NAMALWA (cell line): ENCODE measurements at regions not wholly inside any gene's neighbourhood (a gene's known extent, or its start where the extent isn't known, plus 50 kb on each side); places are given as distances from the start of the nearest gene placed in this dataset.

ENCODE experiments used
- DNase-seq: peaks from one replicate; pipeline ENCODE4 v3.0.0-alpha.2; 2015; ENCODE audit warnings: low spot score

DNA sequence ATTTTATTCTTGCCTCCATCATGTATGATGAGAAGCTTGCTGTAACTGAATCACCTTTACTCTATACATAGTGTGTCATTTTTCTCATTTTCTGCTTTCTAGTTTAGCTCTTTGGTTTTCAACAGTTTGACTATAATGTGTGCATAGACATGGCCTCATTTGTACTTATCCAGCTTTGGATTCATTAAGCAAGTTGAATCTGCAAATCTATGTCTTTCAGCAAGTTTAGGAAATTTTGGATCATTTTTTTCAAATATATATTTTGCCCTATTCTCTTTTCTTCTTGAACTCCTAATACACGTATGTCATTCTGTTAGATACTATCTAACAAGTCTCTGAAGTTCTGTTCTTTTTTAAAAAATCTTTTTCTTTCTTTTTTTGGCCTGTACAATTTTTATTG is 57.8 kb downstream of the PRLHR start:
- no peak for DNase-seq

DNA sequence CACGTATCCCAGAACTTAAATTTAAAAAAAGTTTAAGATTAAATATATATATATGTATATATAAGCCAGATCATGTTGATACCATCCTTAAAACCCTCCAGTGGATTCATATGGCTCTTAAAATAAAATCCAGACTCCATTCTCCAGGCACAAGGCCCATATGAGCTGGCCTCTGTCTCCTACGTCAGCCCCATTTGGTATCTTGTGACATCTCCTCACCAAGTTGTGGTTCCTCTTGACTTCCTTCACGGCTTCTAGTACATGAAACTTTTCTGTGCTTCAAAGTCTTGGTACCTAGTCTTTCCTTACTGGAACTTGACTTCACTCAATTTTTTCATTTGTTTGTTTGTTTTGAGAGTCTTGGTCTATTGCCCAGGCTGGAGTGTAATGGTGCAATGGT is 61.3 kb downstream of the PRLHR start:
- DNase-seq: no peak

DNA sequence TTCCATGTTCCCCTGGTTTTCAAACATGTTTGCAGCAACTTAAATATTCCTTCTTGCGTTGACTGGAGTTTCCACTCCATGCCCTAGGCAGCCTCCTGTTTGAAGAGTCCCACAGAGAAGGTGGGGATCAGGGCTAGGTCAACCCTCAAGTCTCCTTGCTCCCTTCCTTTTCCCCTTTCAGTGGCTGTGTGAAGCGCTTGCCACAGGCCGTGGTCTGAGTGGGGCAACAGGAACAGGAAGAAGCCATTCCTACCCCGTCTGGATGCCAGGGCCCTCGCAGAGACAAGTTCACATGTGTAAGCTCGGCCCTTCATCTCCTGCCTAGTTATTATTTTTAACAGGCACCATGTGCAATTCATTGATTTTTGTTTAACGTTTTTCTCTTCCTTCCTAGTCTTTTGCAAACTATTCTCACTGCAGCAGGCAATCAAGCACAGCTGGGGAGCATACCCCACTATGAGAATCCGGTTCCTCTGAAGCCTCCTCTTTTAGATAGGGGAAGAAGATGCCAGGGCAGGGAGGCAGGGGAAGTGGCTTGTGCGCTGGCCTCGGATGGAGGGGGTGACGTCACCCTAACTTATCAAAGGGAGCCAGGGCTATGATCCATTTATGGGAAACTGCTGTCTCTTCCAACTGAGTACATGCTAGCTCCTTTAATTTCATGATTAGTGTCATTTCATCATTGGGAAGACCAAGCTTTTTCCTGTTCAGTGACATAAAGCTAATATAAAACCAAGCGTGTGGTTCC is 64.2 kb downstream of the PRLHR start:
- no peak for DNase-seq

DNA sequence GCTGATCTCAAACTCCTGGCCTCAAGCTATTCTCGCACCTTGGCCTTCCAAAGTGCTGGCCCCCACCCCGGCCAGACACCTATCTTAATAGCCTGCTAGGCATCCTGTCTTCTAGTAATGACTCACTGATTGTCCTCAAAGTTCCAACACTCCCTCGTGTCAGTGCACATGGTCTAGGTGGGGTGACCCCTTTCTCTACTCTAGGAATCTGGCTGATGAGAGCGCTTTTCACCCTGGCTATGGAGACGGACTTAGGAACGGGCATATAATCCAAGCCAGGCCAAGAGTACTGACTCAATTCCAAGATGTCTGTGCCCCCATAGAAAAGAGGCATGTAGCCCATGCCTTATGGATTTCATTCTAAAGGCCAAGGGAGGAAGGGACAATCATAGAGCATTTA is 67.0 kb downstream of the PRLHR start:
- DNase-seq: no peak

DNA sequence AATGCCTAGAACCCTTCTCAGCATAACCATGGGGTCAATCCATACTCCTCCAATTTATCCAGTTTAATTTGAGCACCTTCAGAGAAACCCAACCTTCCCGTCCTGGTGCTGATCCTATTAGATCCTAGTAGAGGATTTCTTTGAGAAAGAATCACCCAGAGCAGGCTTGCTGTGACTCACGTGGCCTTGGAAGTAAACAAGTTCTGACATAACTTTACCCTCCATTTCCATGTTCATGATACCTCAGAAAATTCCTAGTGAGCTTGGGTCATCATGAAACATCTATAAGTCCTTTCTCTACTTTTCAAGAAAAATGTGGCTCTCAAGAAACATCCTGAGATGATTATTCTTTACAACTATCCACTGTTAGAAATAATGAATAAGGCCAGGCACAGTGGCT is 71.7 kb downstream of the PRLHR start:
- DNase-seq: no peak

DNA sequence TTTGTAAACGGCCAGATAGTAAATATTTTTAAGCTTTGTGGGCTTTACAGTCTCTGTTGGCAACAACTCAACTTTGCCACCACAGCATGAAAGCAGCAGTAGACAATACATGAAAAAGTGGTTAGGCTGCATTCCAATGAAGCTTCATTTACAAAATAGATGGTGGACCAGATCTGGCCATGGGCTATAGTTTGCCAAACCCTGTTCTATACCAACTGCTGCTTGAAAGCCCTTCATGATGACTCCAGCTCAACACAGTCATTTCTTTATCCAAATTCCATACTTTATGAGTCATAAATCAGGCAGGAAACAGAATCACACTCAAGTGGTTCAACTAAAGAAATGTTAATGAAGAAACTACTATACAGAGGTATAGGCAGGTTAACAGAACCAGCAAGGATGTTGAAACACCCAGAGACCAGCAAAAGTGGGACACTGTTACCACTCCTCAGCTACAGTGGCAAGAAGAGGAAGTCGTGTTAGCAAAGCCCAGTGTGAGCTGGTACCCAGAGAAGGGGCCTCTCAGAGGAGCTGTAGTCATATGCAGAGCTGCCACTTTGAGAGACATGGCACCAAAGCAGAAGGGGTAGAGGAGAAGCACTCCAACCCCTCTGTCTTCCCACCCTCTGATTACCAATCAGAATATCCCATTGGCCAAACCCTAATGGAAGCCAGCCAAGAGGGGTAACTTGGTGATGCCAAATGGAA is 72.5 kb downstream of the PRLHR start:
- DNase-seq: no peak

DNA sequence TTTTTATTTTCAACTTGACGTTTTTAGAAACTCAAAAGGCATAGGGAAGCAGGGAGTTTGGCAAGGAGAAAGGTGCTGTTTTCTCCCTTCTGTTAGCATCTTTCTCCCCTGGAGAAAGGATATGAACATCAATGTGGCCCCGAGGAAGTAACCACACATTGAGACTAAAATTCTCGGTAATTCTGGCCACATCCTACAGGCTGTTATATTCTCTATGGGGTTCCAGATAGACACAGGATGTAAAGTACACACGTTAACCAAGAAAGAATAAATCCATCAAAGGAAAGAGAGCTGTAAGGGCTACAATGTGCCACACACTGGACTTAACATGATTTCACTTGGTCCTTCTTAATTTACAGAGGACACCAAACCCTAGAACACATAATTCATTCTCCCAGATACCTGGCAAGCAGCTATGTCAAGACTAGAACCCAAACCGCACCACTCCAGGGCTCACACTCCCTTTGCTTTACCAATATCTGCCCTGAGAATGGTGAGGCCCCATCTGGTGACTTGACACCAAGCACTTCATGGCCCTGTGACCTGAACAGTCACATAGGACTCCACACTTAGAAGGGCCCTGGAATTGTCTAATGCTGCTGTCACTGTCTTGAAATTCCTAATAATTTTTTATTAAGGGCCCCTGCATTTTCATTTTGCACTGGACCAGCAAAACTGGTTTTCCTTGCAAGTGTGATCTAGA is 73.9 kb downstream of the PRLHR start:
- no peak for DNase-seq

DNA sequence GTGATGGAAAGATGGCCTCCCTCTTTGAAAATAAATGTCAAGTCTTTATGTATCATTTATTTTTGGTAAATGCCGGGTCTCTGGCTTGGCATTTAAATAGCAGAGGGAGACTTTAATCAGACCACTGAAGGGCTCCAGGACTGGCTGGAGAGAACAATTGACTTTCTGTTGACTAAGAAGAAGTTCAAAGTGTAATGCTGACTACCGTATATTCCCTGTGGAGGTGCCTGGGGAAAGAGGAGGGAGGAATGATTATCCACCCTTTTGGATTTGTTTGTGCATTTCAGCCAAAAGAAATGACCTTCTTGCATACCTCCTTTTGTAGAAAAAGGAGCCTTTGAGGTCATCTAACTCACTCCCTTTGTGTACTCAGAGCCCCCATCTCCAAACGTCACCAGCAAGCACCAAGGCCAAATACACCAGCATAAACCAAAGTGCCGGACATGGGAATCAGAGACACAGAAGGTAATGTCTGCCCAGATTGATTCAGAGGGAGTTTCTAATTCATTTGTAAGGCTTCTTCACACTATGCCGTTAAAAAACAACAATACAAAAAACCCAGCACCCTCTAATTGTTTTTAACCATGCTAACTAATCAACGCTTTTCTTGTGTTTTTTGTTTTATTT is 75.2 kb downstream of the PRLHR start:
- no peak for DNase-seq

DNA sequence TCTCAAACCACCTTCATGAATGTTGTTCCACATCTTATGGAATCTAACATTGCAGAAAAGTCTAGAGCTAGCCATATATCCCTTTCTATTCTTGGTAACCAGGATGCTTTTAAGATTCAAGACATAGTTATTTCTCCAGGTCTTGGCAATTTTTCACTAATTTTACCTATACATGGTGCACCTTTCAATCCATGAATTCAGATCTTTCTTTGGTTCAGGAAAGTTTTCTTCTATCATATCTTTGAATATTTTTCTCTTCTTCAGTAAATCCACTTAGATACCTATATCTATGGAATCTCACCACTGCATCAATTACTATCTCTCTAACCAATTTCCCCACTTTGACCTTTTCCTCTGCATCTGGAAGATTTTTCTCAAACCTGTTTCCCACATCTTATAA is 77.4 kb downstream of the PRLHR start:
- DNase-seq: no peak

DNA sequence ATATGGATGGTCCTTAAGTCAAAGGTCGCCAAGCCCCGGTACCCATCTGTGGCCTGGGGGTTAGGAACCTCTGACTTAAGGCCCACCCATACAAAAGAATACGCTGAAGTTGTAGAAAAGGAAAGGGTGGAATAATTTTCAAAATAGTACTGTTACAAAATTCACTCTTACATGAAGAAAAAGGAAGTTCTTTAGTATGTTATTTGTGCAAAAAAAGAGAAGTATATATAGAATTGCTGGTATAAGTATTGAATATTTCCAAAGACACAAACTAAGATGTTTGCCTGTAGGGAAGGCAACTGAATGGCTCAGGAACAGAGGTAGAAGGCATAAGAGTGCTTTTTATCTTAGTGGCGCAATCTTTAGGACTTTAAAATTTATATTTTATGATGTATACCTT is 78.7 kb downstream of the PRLHR start:
- DNase-seq: no peak

DNA sequence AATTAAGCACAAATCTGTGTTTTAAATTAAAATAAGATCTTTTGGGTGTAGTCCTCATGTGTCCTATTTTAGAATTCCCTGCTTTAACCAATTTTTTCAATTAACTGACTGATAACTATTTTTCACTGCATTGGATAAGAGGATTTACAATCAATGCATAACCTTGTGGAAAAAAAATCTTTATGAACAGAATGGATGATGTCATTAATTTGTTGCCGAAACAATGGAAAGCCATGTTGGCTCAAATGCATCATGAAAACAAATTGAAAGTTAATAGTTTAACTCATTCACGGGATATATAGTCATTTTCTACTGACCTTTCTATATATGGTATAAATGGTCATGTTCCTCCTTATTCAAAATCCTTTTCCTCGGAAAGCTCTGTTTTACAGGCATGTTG is 82.3 kb downstream of the PRLHR start:
- DNase-seq: no peak

DNA sequence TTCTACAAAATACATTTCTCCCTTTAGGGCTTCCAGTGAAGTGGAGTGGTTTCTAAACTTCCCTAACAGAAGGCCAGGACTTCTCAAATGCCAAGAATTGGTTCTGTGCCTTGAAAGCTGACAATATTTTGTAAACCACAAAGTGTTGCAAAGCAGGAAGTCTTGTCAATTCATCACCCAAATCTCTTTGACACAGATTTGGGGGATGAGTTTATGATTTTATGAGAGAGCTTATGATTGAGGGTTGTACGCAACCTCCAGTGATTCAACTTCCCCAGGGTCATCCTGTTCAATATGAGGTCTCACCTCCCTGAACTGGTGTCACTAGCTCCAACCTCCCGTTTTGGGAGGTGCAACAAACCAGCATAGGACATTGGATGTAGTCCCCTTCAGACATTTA is 83.7 kb downstream of the PRLHR start:
- no peak for DNase-seq

DNA sequence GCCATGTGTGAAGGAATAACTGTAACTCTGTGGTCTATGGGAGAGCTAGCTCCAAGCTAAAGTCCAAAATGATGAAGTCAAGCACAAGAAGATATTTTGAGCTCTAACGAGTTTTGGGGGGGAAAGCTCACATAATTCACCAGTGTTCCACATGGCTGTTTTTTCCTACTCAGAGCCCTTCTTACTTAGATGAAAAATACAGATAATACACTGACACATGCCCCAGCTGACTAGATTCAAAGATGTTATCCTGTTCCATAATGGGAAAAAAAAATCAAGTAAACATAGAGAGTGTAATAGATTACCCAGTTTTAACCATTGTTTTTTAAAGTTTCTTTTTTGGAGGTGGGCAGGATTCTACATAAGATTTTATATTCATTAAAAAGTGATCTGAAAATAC is 86.6 kb downstream of the PRLHR start:
- DNase-seq: no peak

DNA sequence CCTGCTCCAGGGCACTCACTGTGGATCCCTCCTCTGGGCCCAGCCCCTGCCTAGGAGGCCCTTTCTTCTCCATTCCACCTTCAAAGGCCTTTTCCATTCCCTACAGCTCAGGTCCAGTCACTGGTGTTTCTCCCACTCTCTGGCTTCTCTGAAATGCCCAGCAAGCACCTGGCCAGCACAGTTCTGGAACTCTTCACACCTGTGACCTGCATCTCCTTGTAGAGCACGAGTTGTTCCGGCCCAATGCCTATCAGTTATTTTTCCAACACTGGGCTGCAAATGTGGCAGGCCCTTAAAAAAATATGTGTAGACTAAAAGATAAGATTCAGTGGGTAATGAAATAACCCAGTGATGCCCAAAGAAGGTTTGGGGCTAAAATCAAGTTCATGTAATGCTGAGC is 87.1 kb downstream of the PRLHR start:
- DNase-seq: no peak

DNA sequence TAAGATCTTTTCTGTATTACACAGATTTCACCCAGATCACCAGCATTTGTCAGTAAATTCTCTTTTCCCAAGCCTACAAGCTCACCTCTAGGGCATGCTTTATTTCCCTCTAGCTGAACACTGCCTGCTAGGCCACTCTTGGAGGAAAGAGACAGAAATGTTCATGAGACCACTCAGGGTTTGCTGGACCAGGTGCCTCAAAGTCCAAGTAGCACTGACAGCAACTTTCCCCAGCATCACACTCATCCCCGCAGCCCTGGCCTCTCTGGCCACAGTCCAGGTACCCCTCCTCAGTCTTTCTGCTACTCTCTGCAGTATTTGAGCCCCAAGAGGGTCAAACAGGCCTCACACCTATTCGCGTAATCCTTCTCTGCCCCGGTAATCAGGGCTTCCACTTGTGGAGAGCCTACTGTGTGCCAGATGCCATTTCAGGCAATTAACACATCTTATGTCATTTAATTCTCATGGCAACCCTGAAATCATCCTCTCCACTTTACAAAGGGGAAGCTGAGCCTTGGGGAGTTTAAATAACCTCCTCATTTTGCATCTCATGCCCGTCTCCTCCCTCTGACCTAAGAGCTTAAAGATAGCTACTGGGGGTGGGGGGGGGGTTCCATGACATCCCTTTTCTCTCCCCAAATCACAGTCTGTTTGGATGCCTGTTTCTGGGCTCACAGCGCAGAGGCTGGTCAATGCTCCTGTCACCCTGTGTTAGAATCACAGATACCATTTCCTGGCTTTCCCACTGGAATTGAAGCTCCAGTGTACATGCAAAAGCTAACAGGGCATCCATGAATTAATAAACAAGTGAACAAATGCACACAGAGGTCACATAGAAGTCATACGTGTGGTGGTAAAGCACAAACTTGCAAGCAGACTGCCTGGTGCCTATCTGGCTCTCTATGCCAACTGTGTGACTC is 88.5 kb downstream of the PRLHR start:
- DNase-seq: no peak

DNA sequence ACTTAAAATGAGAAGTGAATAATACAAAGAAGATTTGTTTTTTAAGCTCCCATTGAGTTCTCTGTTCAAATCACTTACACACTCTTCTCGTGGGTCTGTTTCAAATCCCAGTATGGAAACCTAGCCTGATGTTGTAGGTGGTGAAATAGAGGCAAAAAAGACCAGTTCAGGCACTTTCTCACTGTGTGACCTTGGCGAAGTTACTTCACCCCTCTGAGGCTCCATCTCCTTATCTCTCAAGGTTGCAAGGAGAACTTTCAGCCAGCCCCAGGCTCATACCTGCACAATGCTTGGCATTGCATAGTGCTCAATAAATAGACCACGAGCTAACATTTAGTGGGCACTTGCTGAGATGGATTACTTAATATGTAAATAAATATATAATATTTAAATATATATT is 90.1 kb downstream of the PRLHR start:
- DNase-seq: no peak

DNA sequence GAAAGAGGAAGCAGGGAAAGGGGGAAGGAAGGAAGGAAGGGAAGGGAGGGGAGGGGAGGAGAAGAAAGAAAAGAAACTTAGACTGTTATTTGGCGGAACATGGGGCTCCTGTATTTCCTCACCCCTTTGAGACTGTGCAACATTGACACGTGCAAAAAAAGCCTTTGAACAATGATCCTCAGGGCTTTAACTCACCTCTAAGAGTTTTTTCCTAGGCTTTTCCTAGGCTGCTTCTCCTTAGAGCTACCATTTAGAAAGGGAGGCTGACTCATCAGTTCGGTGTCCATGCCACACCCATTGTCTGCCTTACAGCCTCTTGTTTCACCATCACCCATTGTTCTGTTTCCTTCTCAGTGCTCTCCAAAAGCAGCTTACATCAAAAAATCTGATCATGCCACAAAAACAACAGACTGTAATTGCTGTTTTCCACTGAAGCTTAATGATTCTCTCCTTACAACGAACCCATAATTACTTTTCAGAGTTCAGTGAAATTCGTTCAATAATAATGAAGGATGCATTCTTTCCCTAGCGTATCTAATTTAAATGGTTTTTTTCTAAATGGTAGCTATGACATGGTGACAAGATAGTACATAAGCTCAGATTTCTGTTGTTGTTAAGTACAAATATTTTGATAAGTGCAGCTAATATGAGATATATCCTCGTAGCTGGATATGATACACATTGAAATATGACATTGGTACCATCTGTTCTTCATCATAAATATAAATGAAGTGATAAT is 90.8 kb downstream of the PRLHR start:
- DNase-seq: no peak

DNA sequence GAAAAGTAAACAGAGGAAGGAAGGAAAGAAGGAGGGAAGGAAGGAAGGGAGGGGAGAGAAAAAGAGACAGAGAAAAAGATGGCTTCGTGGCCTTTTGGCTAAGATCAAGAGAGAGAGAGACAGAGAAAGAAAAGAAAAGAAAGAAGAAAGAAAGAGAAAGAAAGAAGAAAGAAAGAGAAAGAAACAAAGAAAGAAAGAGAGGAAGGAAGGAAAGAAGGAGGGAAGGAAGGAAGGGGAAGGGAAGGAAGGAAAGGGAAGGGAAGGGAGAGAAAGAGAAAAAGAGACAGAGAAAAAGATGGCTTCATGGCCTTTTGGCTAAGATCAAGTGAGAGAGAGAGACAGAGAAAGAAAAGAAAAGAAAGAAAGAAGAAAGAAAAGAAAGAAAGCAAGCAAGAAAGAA is 91.4 kb downstream of the PRLHR start:
- DNase-seq: no peak

DNA sequence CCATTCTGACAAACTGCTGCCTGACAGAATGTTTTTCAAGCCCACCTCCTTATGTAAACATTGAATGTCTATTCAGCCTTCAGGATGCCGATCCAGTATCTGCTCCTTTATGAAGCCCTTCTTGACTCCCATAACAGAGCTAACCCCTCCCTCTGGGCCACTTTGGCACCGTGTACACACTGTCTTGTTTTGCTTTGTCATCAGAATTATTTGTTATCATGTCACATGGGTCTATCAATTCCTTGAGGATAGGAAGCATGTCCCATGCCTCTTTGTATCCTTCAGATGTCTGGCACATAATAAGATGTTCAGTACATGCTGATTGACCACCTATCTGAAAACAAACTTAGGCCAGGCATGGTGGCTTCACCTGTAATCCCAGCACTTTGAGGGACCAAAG is 92.3 kb downstream of the PRLHR start:
- DNase-seq: no peak

DNA sequence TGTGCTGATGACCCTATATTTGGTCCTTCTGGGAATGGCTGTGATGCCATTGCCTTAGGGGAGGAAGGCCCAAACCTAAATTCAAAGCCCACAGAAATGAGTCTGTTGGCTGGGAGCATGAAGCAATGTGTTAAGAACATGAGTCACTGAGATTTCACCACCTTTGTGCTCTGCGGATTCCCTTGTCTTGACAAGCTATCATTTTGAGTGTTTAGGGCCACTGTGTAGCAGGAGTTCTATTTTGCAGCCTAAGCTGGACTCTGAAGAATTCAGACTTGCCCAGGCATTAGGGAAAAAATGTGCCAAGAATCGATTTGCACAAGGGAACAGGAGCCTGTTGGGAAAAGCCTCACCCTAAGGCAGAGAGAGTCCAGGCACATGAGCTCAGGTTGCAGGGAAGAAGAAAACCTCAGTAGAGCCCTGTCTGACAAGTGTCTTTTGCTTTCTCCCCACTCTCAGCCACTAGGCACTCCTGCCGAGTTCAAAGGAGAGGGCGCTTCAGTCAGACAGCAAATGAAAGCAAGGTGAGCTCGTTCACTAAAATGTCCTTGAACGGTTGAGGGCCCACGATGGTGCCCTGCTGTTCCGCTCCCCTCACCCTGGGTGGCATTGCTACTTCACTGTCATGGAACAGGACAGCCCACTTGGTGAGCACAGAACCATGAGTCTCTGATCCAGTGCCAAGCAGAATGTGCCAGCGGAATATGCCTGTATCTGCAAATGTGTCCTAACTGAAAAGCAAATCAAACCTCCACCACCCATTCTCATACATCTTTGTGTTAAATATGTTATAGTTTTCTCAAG is 93.6 kb downstream of the PRLHR start:
- no peak for DNase-seq
